NCI-H2196 treated with DMSO at 0.1 percent for 48 hours (cell line): ENCODE measurements at regions not wholly inside any gene's neighbourhood (a gene's known extent, or its start where the extent isn't known, plus 50 kb on each side); places are given as distances from the start of the nearest gene placed in this dataset.
"Not testable (repeated sequence)": the region's sequence is repeated elsewhere in the genome, so short reads cannot be mapped to it uniquely, and the experiment has no call there.

ENCODE experiments used
- DNase-seq: peaks from one replicate; lab custom pipeline; 2025; ENCODE audit not compliant: unreplicated experiment; lab: John Stamatoyannopoulos, UW

DNA sequence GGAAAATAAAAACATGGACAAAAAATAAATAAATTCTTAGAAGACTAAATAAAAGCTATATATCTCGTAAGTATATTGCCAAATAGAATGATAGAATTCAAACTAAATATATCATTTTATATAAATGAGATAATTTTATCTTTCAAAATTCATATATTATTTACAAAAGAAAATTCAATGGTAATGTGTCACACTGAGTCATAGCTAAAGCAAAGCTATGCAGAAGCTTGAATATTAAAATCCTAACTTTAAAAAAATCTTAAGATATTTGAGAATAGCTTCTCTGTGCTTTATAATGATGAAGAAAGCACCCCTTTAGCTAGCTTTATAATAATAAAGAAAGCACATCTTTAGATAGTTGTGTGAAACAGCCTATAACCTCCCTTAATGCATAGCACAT lies 1010.8 kb downstream of the OTOL1 start:
- DNase-seq: no peak

- no peak for DNase-seq
Observed at GRCh38 chr3:162512488-162512887, 1015.9 kb downstream of the OTOL1 start.

DNA sequence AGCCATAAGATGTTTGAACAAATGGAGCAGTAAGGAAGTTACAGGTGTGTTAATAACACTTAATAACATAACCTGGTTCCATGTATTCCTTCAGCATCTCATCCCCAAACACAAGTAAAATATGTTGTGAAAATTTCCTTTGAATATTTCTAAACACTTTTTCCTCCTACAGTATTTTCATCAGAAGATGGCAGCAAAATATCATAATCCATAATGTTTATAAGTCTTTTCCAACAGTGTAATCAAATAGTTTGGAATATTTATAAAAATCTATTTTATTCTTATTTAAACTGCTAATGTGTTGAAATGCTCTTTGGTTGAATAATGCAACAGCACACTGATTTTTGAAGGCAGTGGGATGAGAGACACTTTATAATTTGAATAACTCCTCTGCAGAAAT lies 1020.5 kb downstream of the OTOL1 start:
- DNase-seq: no peak

DNA sequence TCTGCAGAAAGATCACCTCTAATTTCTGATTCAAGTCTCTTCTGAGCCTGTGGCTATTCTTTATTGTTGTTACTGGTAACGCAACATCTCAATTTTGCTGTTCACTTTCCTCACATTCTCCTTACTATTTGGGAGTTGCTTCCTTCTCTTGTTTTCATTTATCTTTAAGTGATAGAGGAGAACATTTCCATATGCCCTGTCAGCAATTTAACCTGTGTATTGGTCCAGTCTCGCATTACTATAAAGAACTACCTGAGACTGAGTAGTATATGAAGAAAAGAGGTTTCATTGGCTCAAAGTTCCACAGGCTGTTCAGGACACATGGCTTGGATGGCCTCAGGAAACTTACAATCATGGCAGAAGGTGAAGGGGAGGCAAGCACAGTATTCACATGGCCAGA lies 1025.1 kb downstream of the OTOL1 start:
- no peak for DNase-seq

GRCh38 chr3:162525066-162525742 lies 1028.6 kb downstream of the OTOL1 start:
- DNase-seq: no peak

DNA sequence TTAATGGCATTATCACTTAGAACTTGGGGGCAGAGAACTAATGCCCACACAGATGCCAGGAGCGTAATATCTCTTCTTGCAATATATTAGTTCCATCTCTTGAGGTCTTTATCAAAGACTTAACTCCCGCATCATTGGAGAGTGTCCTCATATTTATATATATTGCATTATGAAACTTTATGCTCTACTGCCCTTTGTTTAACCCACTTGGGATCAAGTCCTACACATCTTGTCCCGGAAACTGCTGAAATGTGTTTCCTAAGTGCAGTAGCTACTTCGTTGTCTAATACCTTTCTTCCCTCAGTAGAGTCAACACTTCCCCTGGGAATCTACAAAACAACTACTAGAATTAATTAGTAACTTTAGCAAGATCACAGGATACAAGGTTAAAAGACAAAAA lies 1029.2 kb downstream of the OTOL1 start:
- no peak for DNase-seq

GRCh38 chr3:162534431-162534830 lies 1037.8 kb downstream of the OTOL1 start:
- DNase-seq: no peak

DNA sequence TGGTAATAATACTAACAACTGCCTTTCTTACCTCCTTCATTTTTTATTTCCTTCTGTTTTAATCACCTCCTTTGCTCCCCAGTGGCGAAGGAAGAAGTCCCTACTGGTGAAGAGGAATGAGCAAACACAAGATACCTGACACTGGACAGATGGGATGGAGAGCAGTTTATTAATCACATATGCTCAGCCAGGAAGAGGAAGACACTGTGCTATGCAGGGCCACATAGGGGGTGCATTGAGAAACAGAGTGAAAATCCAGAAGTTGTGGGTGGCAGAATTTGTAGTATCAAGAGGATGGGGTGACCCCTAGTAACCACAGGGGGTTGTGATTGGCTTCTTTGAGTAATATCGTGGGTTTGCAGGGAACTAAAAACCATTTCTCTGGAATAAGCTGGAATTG lies 1041.9 kb downstream of the OTOL1 start:
- no peak for DNase-seq

- no peak for DNase-seq
Observed at GRCh38 chr3:162538906-162539305, 1042.3 kb downstream of the OTOL1 start.

DNA sequence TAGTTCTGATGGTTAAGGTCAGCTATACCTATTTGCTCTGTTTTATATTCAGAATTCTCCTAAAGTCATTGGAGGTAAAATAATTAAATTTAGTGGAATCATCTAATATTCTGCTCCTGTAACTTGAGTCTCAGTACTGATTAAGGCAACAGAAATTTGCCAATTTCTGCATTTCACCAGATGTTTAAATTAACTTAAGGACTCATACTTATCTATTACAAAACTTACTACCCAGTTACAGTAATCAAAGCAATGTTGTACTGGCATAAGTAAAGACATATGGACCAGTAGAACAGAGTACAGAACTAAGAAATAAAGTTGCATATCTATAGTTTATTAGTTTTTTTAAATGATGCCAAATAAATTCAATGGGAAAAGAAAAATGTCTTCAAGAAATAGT lies 1043.8 kb downstream of the OTOL1 start:
- DNase-seq: no peak

- no peak for DNase-seq
Observed at GRCh38 chr3:162541923-162542322, 1045.3 kb downstream of the OTOL1 start.

DNA sequence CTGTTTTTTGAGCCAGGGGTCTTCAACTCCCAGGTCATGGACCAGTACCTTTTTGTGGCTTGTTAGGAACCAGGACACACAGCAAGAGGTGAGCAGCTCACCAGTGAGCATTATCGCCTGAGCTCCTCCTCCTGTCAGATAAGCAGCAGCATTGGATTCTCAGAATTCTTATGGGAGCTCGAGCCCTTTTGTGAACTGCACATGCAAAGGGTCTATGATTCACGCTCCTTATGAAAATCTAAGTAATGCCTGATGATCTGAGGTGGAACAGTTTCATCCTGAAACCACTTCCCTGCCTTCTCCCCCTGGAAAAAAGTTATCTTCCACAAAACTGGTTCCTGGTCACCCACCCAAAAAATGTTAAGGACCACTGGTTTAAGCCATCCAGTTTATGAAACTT lies 1047.6 kb downstream of the OTOL1 start:
- DNase-seq: no peak

DNA sequence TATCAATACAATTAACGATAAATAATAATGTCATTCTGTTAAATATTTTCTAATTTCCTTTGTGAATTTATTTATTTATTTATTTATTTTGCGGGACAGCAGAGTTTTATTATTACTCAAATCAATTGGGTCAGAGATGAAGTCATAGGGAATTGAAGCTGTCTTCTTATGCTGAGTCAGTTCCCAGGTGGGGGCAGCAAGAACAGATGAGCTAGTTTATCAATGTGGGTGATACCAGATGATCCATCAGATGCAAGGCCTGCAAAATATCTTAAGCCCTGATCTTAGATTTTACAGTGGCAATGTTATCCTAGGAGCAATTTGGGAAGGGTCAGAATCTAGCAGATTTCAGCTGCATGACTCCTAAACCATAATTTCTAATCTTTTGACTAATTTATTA lies 1050.3 kb downstream of the OTOL1 start:
- no peak for DNase-seq

DNA sequence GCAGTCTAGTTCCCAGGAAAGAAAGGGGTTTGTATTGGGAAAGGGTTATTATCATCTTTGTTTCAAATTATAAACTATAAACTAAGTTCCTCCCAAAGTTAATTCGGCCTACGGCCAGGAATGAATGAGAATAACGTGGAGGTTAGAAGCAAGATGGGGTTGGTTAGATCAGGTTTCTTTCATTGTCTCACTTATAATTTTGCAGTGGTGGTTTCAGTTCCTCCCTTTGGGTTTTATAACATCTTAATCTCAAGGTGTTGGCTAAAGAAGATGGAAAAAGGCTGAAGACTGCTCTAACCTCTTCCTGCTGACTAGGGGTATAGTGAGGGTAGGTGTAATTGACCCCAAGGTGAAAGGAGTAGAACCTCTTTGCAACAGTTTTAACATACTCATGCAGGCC lies 1050.7 kb downstream of the OTOL1 start:
- no peak for DNase-seq

GRCh38 chr3:162555761-162556160 lies 1059.2 kb downstream of the OTOL1 start:
- no peak for DNase-seq

GRCh38 chr3:162558016-162558415 lies 1061.4 kb downstream of the OTOL1 start:
- DNase-seq: no peak

DNA sequence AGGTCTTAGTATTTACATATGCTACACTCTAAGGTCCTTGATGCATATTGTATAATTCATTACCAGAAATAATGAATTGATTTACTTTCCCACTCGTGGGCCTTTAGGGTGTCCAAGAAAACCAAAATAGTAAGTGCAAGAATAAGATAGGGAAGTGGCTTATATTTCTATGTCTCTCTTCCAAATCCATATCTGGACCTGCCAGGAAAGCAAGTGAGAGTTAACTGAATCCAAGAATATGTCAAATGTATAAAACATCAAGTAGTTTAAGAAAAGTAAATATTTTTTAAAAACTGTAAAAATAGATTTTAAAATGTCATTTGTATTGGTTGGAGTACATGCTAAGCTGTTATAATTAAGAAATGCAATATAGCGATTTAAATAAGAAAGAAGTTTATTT lies 1072.1 kb downstream of the OTOL1 start:
- DNase-seq: no peak

GRCh38 chr3:162569314-162569713 lies 1072.7 kb downstream of the OTOL1 start:
- no peak for DNase-seq

- DNase-seq: no peak
Observed at GRCh38 chr3:162584986-162585385, 1088.4 kb downstream of the OTOL1 start.

DNA sequence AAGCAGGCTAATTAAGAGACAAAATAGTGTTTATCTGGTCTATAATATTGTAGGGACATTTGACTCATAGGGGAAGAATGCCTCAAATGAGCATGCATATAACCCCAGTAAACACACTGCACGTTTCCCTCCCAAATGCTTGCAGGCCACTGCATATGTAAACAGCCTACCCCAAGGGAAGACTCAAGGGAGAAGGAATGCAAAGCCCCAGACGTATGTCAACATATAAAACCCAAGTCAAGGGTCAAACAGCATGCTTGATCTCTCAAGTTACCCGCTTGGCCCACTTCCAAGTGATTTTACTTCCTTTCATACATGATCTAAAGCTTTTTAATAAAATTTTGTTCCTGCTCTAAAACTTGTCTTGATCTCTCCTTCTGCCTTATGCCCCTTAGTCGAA lies 1090.0 kb downstream of the OTOL1 start:
- no peak for DNase-seq

DNA sequence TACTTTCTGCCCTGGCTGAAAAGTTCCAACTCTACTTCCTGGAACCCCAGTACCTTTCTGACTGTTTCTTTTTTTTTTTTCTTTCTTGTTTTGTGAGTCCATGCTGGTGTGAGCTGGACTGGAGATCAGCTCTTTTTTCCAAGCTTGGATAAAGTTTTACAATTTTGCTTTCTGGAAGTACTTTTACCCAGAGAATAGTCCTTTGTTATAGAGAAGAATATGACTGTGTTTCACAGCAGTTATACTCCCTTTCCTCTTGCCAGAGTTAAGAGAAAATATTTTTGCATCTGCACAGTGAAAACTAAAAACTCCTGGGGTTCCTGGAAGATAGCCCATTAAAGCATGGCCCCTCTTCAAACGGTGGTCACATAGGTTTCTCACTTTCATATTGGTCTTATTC lies 1100.6 kb downstream of the OTOL1 start:
- no peak for DNase-seq

GRCh38 chr3:162598500-162598899 lies 1101.9 kb downstream of the OTOL1 start:
- DNase-seq: not testable (repeated sequence)

DNA sequence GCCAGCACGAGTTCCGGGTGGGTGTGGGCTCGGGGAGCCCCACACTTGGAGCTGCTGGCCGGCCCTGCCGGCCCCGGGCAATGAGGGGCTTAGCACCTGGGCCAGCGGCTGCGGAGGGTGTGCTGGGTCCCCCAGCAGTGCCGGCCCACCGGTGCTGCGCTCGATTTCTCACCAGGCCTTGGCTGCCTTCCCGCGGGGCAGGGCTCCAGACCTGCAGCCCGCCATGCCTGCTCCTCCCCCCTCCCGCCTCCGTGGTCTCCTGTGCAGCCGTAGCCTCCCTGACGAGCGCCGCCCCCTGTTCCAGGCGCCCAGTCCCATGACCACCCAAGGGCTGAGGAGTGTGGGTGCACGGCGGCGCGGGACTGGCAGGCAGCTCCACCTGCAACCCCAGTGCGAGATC lies 1103.1 kb downstream of the OTOL1 start:
- DNase-seq: not testable (repeated sequence)
